Fibroblast of lung (primary cell): ENCODE measurements at regions not wholly inside any gene's neighbourhood (a gene's known extent, or its start where the extent isn't known, plus 50 kb on each side); places are given as distances from the start of the nearest gene placed in this dataset.
A peak's percentile ranks its signal among the peaks of the same experiment; 100 is the strongest.

Experiments used
- DNase-seq, 2 donors: peaks; one replicate each; pipeline versions ENCODE4 v3.0.0 to v3.0.0-alpha.2; 2010; ENCODE audit warnings: low read depth in 2 of 2
- H2AFZ ChIP-seq: 2 replicates; pipeline ENCODE4 v1.5.1; 2012; ENCODE audit warnings: low read length, control low read depth, inconsistent platforms
- H3K27ac ChIP-seq: 2 replicates; pipeline ENCODE4 v1.5.1; 2011; ENCODE audit warnings: low read length, control low read depth; ENCODE audit not compliant: insufficient read depth
- H3K27me3 ChIP-seq: 2 replicates; pipeline ENCODE4 v1.5.1; 2011; ENCODE audit warnings: mild to moderate bottlenecking, low read length; ENCODE audit not compliant: control insufficient read depth, insufficient read depth
- H3K36me3 ChIP-seq: 2 replicates; pipeline ENCODE4 v1.5.1; 2011; ENCODE audit warnings: low read length; ENCODE audit not compliant: control insufficient read depth, insufficient read depth
- H3K4me1 ChIP-seq: 2 replicates; pipeline ENCODE4 v1.5.1; 2011; ENCODE audit warnings: low read length; ENCODE audit not compliant: control insufficient read depth, insufficient read depth; ENCODE audit errors: extremely low read depth
- H3K4me2 ChIP-seq: 2 replicates; pipeline ENCODE4 v1.5.1; 2011; ENCODE audit warnings: low read length, control low read depth; ENCODE audit not compliant: insufficient read depth; ENCODE audit errors: extremely low read depth
- H3K4me3 ChIP-seq, 4 experiments: fragments of 200-600 bp in 1 of 4; sonication (generic) in 1 of 4; replicated peaks in 1 of 4; 2 replicates each; pipeline ENCODE4 v1.5.1; 2011 to 2016; ENCODE audit warnings: low read length in 4 of 4, low read depth in 3 of 4, mild to moderate bottlenecking in 3 of 4, control low read depth in 2 of 4, inconsistent platforms in 1 of 4, mixed read lengths in 1 of 4; ENCODE audit not compliant: insufficient read depth in 1 of 4; ENCODE audit errors: control extremely low read depth in 1 of 4
- H3K79me2 ChIP-seq: 2 replicates; pipeline ENCODE4 v1.5.1; 2012; ENCODE audit warnings: mild to moderate bottlenecking, low read length, inconsistent platforms; ENCODE audit not compliant: control insufficient read depth, insufficient read depth
- H3K9ac ChIP-seq: 2 replicates; pipeline ENCODE4 v1.5.1; 2011; ENCODE audit warnings: mild to moderate bottlenecking, low read length, control low read depth; ENCODE audit not compliant: insufficient read depth
- H3K9me3 ChIP-seq: 2 replicates; pipeline ENCODE4 v1.5.1; 2012; ENCODE audit warnings: low read depth, low read length; ENCODE audit not compliant: control insufficient read depth, insufficient read depth
- H4K20me1 ChIP-seq: 2 replicates; pipeline ENCODE4 v1.5.1; 2011; ENCODE audit warnings: low read length; ENCODE audit not compliant: control insufficient read depth, insufficient read depth; ENCODE audit errors: extremely low read depth
- CTCF ChIP-seq, 2 donors: IDR thresholded peaks in 1 of 2; conservative IDR thresholded peaks in 1 of 2; 1 replicate in 1 of 2; 2 replicates in 1 of 2; pipeline ENCODE4 v1.5.1; 2011 to 2012; ENCODE audit warnings: low read length in 2 of 2, control low read depth in 1 of 2, inconsistent platforms in 1 of 2, low read depth in 1 of 2, mild to moderate bottlenecking in 1 of 2
- EZH2 ChIP-seq: IDR thresholded peaks from 2 replicates; pipeline ENCODE4 v1.5.1; 2012; ENCODE audit warnings: low read length, control low read depth, mild to moderate bottlenecking; ENCODE audit errors: missing control alignments

GRCh38 chr5:154544646-154545045 lies 66.6 kb upstream of the HAND1 start:
- DNase-seq, result no peak
- H3K27ac ChIP-seq, result no peak overlapping the region
- no peak overlapping the region for H3K9ac ChIP-seq
- H3K4me1 ChIP-seq, result no peaks in the 10 kb centered on the region
- no peak overlapping the region for H2AFZ ChIP-seq
- H3K4me2 ChIP-seq, result no peak overlapping the region
- H3K36me3 ChIP-seq, result no peaks in the 10 kb centered on the region
- peaks cover 8% of the 10 kb centered on the region for H3K27me3 ChIP-seq
- H3K79me2 ChIP-seq, result no peaks in the 10 kb centered on the region
- TF ChIP-seq EZH2 (no peak), CTCF (conservative IDR thresholded peaks at IDR 0.05 in 1 of 2, IDR thresholded peaks at IDR 0.05 in 1 of 2; ENCODE audit: low read depth in 1 of 2, low read length in 2 of 2) (no peak)
- no peaks in the 10 kb centered on the region for H3K9me3 ChIP-seq
- H4K20me1 ChIP-seq, result no peaks in the 10 kb centered on the region
- no peak overlapping the region for H3K4me3 ChIP-seq

GRCh38 chr5:154543380-154543779 lies 65.4 kb upstream of the HAND1 start:
- Histone ChIP-seq H3K27me3 (peaks cover 8% of the 10 kb centered on the region), H3K4me1 (no peaks in the 10 kb centered on the region), H3K9ac (no peak overlapping the region), H3K27ac (no peak overlapping the region), H4K20me1 (no peaks in the 10 kb centered on the region), H3K4me2 (no peak overlapping the region), H2AFZ (no peak overlapping the region), H3K4me3 (no peak overlapping the region), H3K9me3 (no peaks in the 10 kb centered on the region), H3K79me2 (no peaks in the 10 kb centered on the region), H3K36me3 (no peaks in the 10 kb centered on the region)
- peak; percentile 10 to 44 for DNase-seq
- TF ChIP-seq EZH2 (no peak), CTCF (conservative IDR thresholded peaks at IDR 0.05 in 1 of 2, IDR thresholded peaks at IDR 0.05 in 1 of 2; ENCODE audit: low read depth in 1 of 2, low read length in 2 of 2) (no peak)

GRCh38 chr5:154542581-154542980 lies 64.6 kb upstream of the HAND1 start:
- no peak overlapping the region for H3K4me3 ChIP-seq
- H4K20me1 ChIP-seq, result no peaks in the 10 kb centered on the region
- H3K4me1 ChIP-seq, result no peaks in the 10 kb centered on the region
- no peak for DNase-seq
- H3K4me2 ChIP-seq, result no peak overlapping the region
- H3K9ac ChIP-seq, result no peak overlapping the region
- peaks cover 8% of the 10 kb centered on the region for H3K27me3 ChIP-seq
- no peaks in the 10 kb centered on the region for H3K36me3 ChIP-seq
- no peak for TF ChIP-seq CTCF (conservative IDR thresholded peaks at IDR 0.05 in 1 of 2, IDR thresholded peaks at IDR 0.05 in 1 of 2; ENCODE audit: low read depth in 1 of 2, low read length in 2 of 2)
- no peak for TF ChIP-seq EZH2
- H3K79me2 ChIP-seq, result no peaks in the 10 kb centered on the region
- no peaks in the 10 kb centered on the region for H3K9me3 ChIP-seq
- H3K27ac ChIP-seq, result no peak overlapping the region
- no peak overlapping the region for H2AFZ ChIP-seq
